ENCODE measurements at regions not wholly inside any gene's neighbourhood (a gene's known extent, or its start where the extent isn't known, plus 50 kb on each side); places are given as distances from the start of the nearest gene placed in this dataset.

DNA sequence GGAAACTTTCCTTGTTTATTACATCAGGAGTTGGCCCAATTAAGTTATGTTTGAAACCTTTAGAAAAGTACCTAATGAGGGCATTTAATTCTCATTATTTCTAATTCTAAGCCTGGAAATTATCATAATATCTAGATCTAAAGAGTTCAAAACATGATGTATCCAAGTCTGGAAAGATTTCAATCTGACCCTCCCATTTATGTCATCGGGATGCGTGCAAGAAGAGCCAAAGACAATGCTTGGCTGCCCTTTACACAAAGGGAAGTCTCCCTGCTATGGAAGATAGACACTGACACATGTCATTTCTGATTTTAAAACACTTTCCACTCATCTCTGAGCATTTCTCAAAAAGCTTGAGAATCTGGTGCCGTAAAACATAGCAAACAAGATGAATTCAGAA lies 222.4 kb downstream of the ANTXR2 start:
- Mint-ChIP-seq H3K27ac (ENCODE audit: unreplicated experiment) (no peak overlapping the region), H3K4me3 (no peak overlapping the region), H3K4me1 (no peaks in the 10 kb centered on the region), H3K27me3 (ENCODE audit: low read depth) (no peaks in the 10 kb centered on the region), H3K9me3 (no peaks in the 10 kb centered on the region), H3K36me3 (ENCODE audit: low read depth) (no peaks in the 10 kb centered on the region)
- TF ChIP-seq, protein P1, sequence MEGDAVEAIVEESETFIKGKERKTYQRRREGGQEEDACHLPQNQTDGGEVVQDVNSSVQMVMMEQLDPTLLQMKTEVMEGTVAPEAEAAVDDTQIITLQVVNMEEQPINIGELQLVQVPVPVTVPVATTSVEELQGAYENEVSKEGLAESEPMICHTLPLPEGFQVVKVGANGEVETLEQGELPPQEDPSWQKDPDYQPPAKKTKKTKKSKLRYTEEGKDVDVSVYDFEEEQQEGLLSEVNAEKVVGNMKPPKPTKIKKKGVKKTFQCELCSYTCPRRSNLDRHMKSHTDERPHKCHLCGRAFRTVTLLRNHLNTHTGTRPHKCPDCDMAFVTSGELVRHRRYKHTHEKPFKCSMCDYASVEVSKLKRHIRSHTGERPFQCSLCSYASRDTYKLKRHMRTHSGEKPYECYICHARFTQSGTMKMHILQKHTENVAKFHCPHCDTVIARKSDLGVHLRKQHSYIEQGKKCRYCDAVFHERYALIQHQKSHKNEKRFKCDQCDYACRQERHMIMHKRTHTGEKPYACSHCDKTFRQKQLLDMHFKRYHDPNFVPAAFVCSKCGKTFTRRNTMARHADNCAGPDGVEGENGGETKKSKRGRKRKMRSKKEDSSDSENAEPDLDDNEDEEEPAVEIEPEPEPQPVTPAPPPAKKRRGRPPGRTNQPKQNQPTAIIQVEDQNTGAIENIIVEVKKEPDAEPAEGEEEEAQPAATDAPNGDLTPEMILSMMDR (conservative IDR thresholded peaks at IDR 0.05) = no peak
- no peak for DNase-seq (ENCODE audit: low read depth, low spot score)

GRCh38 chr4:79848329-79848728 lies 224.7 kb downstream of the ANTXR2 start:
- no peak overlapping the region for H3K27ac Mint-ChIP-seq (ENCODE audit: unreplicated experiment)
- no peak for DNase-seq (ENCODE audit: low read depth, low spot score)
- H3K4me1 Mint-ChIP-seq = no peaks in the 10 kb centered on the region
- H3K36me3 Mint-ChIP-seq (ENCODE audit: low read depth) = no peaks in the 10 kb centered on the region
- TF ChIP-seq, protein P1 (conservative IDR thresholded peaks at IDR 0.05) = no peak
- no peaks in the 10 kb centered on the region for H3K27me3 Mint-ChIP-seq (ENCODE audit: low read depth)
- peaks cover 4% of the 10 kb centered on the region for H3K9me3 Mint-ChIP-seq
- H3K4me3 Mint-ChIP-seq = no peak overlapping the region

DNA sequence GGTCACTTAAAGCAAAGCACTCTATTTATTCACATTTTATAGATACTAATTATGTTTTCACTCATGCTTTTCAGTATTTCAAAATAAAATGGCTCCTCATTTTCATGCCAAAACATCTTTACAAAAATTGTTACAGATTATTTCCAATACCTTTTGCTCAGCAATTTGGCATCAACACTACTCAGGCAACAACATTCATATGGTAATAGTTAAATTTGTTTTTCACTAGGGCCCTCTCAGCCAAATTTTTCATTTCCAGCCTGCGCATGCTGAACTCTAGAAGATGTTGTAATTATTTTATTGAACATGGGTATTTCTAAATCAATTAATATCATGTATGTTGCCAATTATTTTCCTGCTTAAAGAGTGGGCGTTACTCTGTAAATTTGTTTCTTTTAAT lies 225.6 kb downstream of the ANTXR2 start:
- DNase-seq (ENCODE audit: low read depth, low spot score) = no peak
- Mint-ChIP-seq H3K27ac (ENCODE audit: unreplicated experiment) (no peak overlapping the region), H3K9me3 (peaks cover 4% of the 10 kb centered on the region), H3K4me1 (no peaks in the 10 kb centered on the region), H3K4me3 (no peak overlapping the region), H3K36me3 (ENCODE audit: low read depth) (no peaks in the 10 kb centered on the region), H3K27me3 (ENCODE audit: low read depth) (no peaks in the 10 kb centered on the region)
- TF ChIP-seq, protein P1 (conservative IDR thresholded peaks at IDR 0.05) = no peak

DNA sequence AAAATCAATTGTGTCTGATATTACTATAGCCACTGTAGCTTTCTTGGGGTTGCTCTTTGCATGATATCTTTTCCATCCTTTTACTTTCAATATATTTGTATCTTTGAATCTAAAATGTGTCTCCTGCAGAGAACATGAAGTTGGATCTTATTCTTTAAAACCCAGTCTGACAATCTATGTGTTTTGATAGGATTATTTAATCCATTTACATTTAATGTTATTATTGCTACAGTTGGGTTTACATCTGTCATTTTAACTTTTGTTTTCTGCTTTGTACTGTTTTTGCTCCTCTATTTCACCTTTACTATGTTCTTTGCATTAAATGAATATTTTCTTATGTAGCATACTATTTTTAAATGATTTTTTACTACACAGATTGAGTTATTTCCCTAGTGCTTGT lies 230.9 kb downstream of the ANTXR2 start:
- Mint-ChIP-seq H3K27ac (ENCODE audit: unreplicated experiment) (no peak overlapping the region), H3K36me3 (ENCODE audit: low read depth) (peaks cover 2% of the 10 kb centered on the region), H3K9me3 (peaks cover 8% of the 10 kb centered on the region), H3K4me1 (no peaks in the 10 kb centered on the region), H3K27me3 (ENCODE audit: low read depth) (no peaks in the 10 kb centered on the region), H3K4me3 (no peak overlapping the region)
- TF ChIP-seq, protein P1 (conservative IDR thresholded peaks at IDR 0.05) = no peak
- DNase-seq (ENCODE audit: low read depth, low spot score) = no peak

GRCh38 chr4:79833857-79834256 lies 239.2 kb downstream of the ANTXR2 start:
- DNase-seq (ENCODE audit: low read depth, low spot score) = no peak
- Mint-ChIP-seq H3K27ac (ENCODE audit: unreplicated experiment) (no peak overlapping the region), H3K4me1 (no peaks in the 10 kb centered on the region), H3K27me3 (ENCODE audit: low read depth) (no peaks in the 10 kb centered on the region), H3K4me3 (no peak overlapping the region), H3K9me3 (peaks cover 9% of the 10 kb centered on the region), H3K36me3 (ENCODE audit: low read depth) (no peaks in the 10 kb centered on the region)
- TF ChIP-seq, protein P1 (conservative IDR thresholded peaks at IDR 0.05) = no peak
